ENCODE measurements at regions not wholly inside any gene's neighbourhood (a gene's known extent, or its start where the extent isn't known, plus 50 kb on each side); places are given as distances from the start of the nearest gene placed in this dataset.

- H3K4me1 Mint-ChIP-seq, result no peaks in the 10 kb centered on the region
- no peaks in the 10 kb centered on the region for H3K79me2 ChIP-seq (ENCODE audit: control insufficient read depth, insufficient read depth, low read length)
- no peaks in the 10 kb centered on the region for H3K36me3 ChIP-seq (replicated peaks in 1 of 2; ENCODE audit: control extremely low read depth in 1 of 2, control insufficient read depth in 1 of 2, extremely low read depth in 1 of 2, insufficient read depth in 2 of 2, low read length in 1 of 2)
- no peak overlapping the region for H3K4me2 ChIP-seq (replicated peaks; ENCODE audit: low read depth, low read length, poor library complexity, severe bottlenecking)
- no peak overlapping the region for H3K4me3 ChIP-seq (ENCODE audit: control extremely low read depth in 1 of 5, extremely low read depth in 1 of 5, insufficient read depth in 1 of 5, low read depth in 2 of 5, low read length in 4 of 5)
- no peaks in the 10 kb centered on the region for H3K27me3 ChIP-seq (replicated peaks in 1 of 4; ENCODE audit: control extremely low read depth in 1 of 4, control insufficient read depth in 3 of 4, insufficient read depth in 4 of 4, low read length in 3 of 4)
- H3K9ac ChIP-seq (ENCODE audit: low read length), result no peak overlapping the region
- ChIA-PET CTCF (no interaction called here), POLR2A (no interaction called here)
- no peaks in the 10 kb centered on the region for H3K27me3 Mint-ChIP-seq
- no peak overlapping the region for H2AFZ ChIP-seq (ENCODE audit: insufficient read depth, low read depth, low read length, poor library complexity, severe bottlenecking)
- ATAC-seq (ENCODE audit: low read depth), result no peak
- no peaks in the 10 kb centered on the region for H3K9me3 ChIP-seq (ENCODE audit: control extremely low read depth in 1 of 3, control insufficient read depth in 2 of 3, insufficient read depth in 1 of 3, low read length in 2 of 3)
- no peak overlapping the region for H3K4me3 Mint-ChIP-seq
- H3K27ac Mint-ChIP-seq, result no peak overlapping the region
- no peaks in the 10 kb centered on the region for H4K20me1 ChIP-seq (ENCODE audit: control insufficient read depth, insufficient read depth, low read length, poor library complexity, severe bottlenecking)
- intact Hi-C loops (cut with micrococcal nuclease), result no loop called here
- TF ChIP-seq, protein P1, sequence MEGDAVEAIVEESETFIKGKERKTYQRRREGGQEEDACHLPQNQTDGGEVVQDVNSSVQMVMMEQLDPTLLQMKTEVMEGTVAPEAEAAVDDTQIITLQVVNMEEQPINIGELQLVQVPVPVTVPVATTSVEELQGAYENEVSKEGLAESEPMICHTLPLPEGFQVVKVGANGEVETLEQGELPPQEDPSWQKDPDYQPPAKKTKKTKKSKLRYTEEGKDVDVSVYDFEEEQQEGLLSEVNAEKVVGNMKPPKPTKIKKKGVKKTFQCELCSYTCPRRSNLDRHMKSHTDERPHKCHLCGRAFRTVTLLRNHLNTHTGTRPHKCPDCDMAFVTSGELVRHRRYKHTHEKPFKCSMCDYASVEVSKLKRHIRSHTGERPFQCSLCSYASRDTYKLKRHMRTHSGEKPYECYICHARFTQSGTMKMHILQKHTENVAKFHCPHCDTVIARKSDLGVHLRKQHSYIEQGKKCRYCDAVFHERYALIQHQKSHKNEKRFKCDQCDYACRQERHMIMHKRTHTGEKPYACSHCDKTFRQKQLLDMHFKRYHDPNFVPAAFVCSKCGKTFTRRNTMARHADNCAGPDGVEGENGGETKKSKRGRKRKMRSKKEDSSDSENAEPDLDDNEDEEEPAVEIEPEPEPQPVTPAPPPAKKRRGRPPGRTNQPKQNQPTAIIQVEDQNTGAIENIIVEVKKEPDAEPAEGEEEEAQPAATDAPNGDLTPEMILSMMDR (IDR thresholded peaks at IDR 0.05), result no peak
- no peak for TF ChIP-seq EZH2 (IDR thresholded peaks at IDR 0.05; ENCODE audit: borderline replicate concordance, insufficient read depth, low read depth, low read length, poor library complexity, severe bottlenecking)
- no peak overlapping the region for H3K27ac ChIP-seq (ENCODE audit: low read length in 2 of 2)
- WGBS (ENCODE audit: insufficient coverage), result 100% methylated on average over 1 of the region's 1 CpG
- H3K4me1 ChIP-seq (ENCODE audit: control insufficient read depth in 2 of 2, insufficient read depth in 2 of 2, low read length in 2 of 2), result no peaks in the 10 kb centered on the region
- no peaks in the 10 kb centered on the region for H3K9me3 Mint-ChIP-seq (ENCODE audit: insufficient read depth)
- DNase-seq, result no peak
These were observed 250.5 kb upstream of the SETMAR start for GRCh38 chr3:4052706-4053105.

GRCh38 chr3:4053975-4054374, 249.2 kb upstream of the SETMAR start:
- no peak for ATAC-seq (ENCODE audit: low read depth)

More at GRCh38 chr3:4053975-4054374, 249.2 kb upstream of the SETMAR start:
- H3K4me1 Mint-ChIP-seq, result no peaks in the 10 kb centered on the region
- no peak overlapping the region for H3K27ac ChIP-seq (ENCODE audit: low read length in 2 of 2)
- no peak overlapping the region for H3K9ac ChIP-seq (ENCODE audit: low read length)
- TF ChIP-seq EZH2 (IDR thresholded peaks at IDR 0.05; ENCODE audit: borderline replicate concordance, insufficient read depth, low read depth, low read length, poor library complexity, severe bottlenecking), result no peak
- TF ChIP-seq, protein P1 (IDR thresholded peaks at IDR 0.05), result no peak
- H2AFZ ChIP-seq (ENCODE audit: insufficient read depth, low read depth, low read length, poor library complexity, severe bottlenecking), result no peak overlapping the region
- H3K36me3 ChIP-seq (replicated peaks in 1 of 2; ENCODE audit: control extremely low read depth in 1 of 2, control insufficient read depth in 1 of 2, extremely low read depth in 1 of 2, insufficient read depth in 2 of 2, low read length in 1 of 2), result no peaks in the 10 kb centered on the region
- ChIA-PET CTCF (no interaction called here), POLR2A (no interaction called here)
- no peaks in the 10 kb centered on the region for H3K9me3 Mint-ChIP-seq (ENCODE audit: insufficient read depth)
- no peaks in the 10 kb centered on the region for H4K20me1 ChIP-seq (ENCODE audit: control insufficient read depth, insufficient read depth, low read length, poor library complexity, severe bottlenecking)
- no peak overlapping the region for H3K4me3 Mint-ChIP-seq
- intact Hi-C loops (cut with micrococcal nuclease), result no loop called here
- no peak for DNase-seq
- no CpG with 5 or more reads among the region's 2 CpGs for WGBS (ENCODE audit: insufficient coverage)
- no peaks in the 10 kb centered on the region for H3K27me3 Mint-ChIP-seq
- no peak overlapping the region for H3K4me2 ChIP-seq (replicated peaks; ENCODE audit: low read depth, low read length, poor library complexity, severe bottlenecking)
- H3K4me1 ChIP-seq (ENCODE audit: control insufficient read depth in 2 of 2, insufficient read depth in 2 of 2, low read length in 2 of 2), result no peaks in the 10 kb centered on the region
- no peaks in the 10 kb centered on the region for H3K27me3 ChIP-seq (replicated peaks in 1 of 4; ENCODE audit: control extremely low read depth in 1 of 4, control insufficient read depth in 3 of 4, insufficient read depth in 4 of 4, low read length in 3 of 4)
- peaks cover 0 to 1% (median 0%) of the 10 kb centered on the region in 3 donors for H3K9me3 ChIP-seq (ENCODE audit: control extremely low read depth in 1 of 3, control insufficient read depth in 2 of 3, insufficient read depth in 1 of 3, low read length in 2 of 3)
- no peaks in the 10 kb centered on the region for H3K79me2 ChIP-seq (ENCODE audit: control insufficient read depth, insufficient read depth, low read length)
- no peak overlapping the region for H3K27ac Mint-ChIP-seq
- no peak overlapping the region for H3K4me3 ChIP-seq (ENCODE audit: control extremely low read depth in 1 of 5, extremely low read depth in 1 of 5, insufficient read depth in 1 of 5, low read depth in 2 of 5, low read length in 4 of 5)

Measured in B cell (primary cell).